Osteocyte (in vitro differentiated cells): ENCODE measurements at regions not wholly inside any gene's neighbourhood (a gene's known extent, or its start where the extent isn't known, plus 50 kb on each side); places are given as distances from the start of the nearest gene placed in this dataset.

Experiments used
- DNase-seq: peaks from one replicate; pipeline ENCODE4 v3.0.0; 2021; ENCODE audit warnings: mixed read lengths; ENCODE audit not compliant: unreplicated experiment; ENCODE audit errors: extremely low spot score
- H3K27ac Mint-ChIP-seq: one replicate; pipeline ENCODE4 v1.8.0; 2021; ENCODE audit warnings: mild to moderate bottlenecking, mixed read lengths; ENCODE audit not compliant: unreplicated experiment
- H3K27me3 Mint-ChIP-seq: one replicate; pipeline ENCODE4 v1.8.0; 2021; ENCODE audit warnings: mixed read lengths; ENCODE audit not compliant: unreplicated experiment
- H3K36me3 Mint-ChIP-seq: one replicate; pipeline ENCODE4 v1.8.0; 2021; ENCODE audit warnings: mixed read lengths; ENCODE audit not compliant: unreplicated experiment
- H3K4me1 Mint-ChIP-seq: one replicate; pipeline ENCODE4 v1.8.0; 2021; ENCODE audit warnings: mixed read lengths; ENCODE audit not compliant: unreplicated experiment
- H3K4me3 Mint-ChIP-seq: one replicate; pipeline ENCODE4 v1.8.0; 2021; ENCODE audit warnings: mild to moderate bottlenecking, moderate library complexity, mixed read lengths; ENCODE audit not compliant: unreplicated experiment
- H3K9me3 Mint-ChIP-seq: one replicate; pipeline ENCODE4 v1.8.0; 2021; ENCODE audit warnings: mixed read lengths; ENCODE audit not compliant: unreplicated experiment
- TF ChIP-seq, protein P1 (sequence below): fragments of 200-600 bp; sonication (generic); IDR thresholded peaks from 2 replicates; pipeline ENCODE4 v1.5.0; 2021; ENCODE audit warnings: antibody characterized with exemption, mild to moderate bottlenecking, moderate library complexity

DNA sequence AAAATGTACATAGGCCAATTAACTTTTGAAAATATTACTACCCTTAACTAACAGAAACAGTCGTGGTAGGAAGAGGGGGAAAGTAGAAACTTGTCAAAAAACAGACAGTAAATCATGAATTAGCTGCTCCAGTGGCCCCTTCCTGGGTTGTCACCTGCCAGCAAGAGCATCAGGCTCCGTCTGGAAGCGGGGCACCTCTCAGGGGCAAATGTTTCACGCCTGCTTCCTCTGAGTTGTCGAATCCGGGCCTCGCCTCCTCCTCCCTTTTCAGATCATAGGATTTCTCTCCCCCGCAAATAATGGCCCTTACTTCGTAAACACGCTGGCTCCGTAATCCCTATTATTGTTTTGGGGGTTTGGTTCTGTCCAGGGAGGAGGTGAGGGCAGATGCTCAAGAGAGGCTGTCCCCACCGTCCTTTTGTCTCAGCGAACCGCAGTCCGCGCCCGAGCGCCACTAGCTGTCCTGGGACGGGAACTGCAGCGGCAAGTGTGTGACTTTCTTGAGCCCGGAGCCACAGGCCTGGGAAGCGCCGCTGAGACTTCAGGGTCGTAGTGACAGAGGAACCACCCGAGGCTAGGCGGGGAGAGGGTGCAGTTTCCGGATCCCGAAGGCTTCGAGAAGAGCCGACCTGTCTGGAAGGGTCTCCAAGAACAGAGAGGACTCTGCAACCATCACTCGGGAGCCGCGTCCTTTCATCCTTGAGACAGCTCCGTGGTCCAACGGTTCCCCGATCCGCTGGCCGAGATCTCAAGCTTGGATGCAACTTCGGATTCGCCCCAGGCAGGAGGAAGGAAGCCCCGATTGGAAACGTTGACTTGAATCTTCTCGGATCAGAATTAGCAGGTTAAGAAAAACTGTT is 214.5 kb upstream of the ZNF184 start:
- Mint-ChIP-seq H3K9me3 (no peaks in the 10 kb centered on the region), H3K4me1 (peaks cover 13% of the 10 kb centered on the region), H3K27me3 (peaks cover 5% of the 10 kb centered on the region), H3K36me3 (no peaks in the 10 kb centered on the region), H3K27ac (peak overlapping the region; percentile 85), H3K4me3 (peak overlapping the region; percentile 79)
- DNase-seq: peak; percentile 94
- TF ChIP-seq, protein P1, sequence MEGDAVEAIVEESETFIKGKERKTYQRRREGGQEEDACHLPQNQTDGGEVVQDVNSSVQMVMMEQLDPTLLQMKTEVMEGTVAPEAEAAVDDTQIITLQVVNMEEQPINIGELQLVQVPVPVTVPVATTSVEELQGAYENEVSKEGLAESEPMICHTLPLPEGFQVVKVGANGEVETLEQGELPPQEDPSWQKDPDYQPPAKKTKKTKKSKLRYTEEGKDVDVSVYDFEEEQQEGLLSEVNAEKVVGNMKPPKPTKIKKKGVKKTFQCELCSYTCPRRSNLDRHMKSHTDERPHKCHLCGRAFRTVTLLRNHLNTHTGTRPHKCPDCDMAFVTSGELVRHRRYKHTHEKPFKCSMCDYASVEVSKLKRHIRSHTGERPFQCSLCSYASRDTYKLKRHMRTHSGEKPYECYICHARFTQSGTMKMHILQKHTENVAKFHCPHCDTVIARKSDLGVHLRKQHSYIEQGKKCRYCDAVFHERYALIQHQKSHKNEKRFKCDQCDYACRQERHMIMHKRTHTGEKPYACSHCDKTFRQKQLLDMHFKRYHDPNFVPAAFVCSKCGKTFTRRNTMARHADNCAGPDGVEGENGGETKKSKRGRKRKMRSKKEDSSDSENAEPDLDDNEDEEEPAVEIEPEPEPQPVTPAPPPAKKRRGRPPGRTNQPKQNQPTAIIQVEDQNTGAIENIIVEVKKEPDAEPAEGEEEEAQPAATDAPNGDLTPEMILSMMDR: peak; percentile 78

DNA sequence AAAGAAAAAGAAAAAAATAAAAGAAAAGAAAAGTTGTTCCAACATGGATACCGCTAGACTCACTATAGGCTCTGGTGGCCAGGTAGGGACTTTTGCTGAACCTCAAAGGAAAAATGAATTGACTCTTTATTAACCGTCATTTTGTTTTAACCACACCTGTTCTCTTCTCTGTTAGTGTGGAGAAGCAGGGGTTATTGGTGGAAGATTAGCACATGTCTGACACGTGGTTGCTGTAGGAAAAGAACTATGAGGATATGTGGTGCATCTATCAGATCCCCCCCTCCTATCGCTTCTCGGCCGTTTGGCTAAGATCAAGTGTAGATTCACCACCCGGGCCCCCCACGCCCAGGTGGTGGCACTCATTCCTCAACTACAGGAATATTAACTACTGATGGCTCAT is 212.4 kb upstream of the ZNF184 start:
- TF ChIP-seq, protein P1: no peak
- no peak overlapping the region for H3K4me3 Mint-ChIP-seq
- H3K4me1 Mint-ChIP-seq: peaks cover 28% of the 10 kb centered on the region
- no peaks in the 10 kb centered on the region for H3K9me3 Mint-ChIP-seq
- no peak overlapping the region for H3K27ac Mint-ChIP-seq
- DNase-seq: no peak
- H3K36me3 Mint-ChIP-seq: no peaks in the 10 kb centered on the region
- H3K27me3 Mint-ChIP-seq: peaks cover 18% of the 10 kb centered on the region

DNA sequence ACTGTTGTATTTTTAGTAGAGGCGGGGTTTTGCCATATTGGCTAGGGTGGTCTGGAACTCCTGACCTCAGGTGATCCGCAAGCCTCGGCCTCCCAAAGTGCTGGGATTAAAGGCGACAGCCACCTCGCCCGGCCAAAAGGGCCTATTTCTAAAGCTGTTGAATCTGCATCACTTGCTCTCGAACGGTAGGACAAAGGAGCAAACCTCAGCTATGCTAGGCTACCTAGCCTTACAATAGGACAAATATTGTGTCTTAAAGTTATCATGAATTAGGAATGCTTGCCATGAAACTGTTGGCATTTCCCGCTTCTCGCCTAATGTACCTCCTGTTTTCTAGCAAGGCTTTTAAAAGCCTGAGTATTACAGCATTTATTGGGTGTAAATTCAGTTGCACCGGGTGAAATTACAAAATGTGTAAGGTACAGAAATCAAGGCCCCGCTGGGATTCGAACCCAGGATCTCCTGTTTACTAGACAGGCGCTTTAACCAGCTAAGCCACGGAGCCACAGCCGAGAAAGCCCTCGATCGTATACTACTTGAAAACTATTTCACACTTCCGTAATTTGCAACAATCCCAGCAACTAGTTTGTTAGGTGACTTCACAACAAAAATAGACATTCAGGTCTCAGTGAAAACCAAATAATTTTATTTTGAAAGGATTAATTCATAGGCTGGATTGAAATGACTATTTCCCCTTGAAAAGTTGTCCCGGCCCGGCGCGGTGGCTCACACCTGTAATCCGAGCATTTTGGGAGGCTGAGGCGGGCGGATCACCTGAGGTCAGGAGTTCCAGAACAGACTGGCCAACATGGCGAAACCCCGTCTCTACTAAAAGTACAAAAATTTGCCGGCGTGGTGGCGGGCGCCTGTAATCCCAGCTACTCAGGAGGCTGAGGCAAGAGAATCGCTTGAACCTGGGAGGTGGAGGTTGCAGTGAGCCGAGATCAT is 211.6 kb upstream of the ZNF184 start:
- no peak for DNase-seq
- H3K4me1 Mint-ChIP-seq: peaks cover 35% of the 10 kb centered on the region
- TF ChIP-seq, protein P1: no peak
- no peak overlapping the region for H3K4me3 Mint-ChIP-seq
- H3K9me3 Mint-ChIP-seq: no peaks in the 10 kb centered on the region
- H3K36me3 Mint-ChIP-seq: no peaks in the 10 kb centered on the region
- H3K27ac Mint-ChIP-seq: no peak overlapping the region
- H3K27me3 Mint-ChIP-seq: peaks cover 25% of the 10 kb centered on the region

DNA sequence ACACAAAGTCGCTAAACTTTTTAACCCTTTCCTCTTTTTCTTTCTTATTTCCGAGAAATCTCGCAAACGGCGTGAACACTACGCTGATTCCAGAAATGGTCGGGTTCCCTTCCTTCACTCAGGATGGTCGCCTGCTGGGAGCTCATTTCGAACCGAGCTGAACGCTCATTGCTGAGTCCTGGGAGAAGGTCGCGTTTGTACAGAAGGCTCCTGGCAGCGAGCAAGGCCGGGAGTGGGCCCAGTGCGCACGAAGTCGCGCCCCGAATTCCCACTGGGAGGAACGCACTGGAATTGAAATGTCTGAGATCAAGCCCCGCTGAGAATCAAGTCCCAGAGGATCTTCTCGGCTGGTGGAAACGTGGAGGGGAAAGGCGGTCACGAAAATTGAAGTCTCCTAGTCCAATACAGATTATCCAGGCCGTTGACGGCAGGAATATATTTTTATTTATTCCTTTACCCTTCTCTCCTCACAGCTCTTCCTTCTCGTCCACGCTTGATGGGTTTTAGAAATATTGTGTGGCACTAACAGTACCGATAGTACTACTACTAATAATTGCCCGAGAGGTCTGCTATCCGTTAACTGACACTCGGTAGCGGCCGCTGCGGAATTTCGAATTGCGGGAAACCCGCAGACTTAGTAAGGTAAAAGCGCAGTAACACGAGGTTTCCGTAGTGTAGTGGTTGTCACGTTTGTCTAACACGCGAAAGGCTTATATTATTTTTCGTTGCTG is 207.2 kb upstream of the ZNF184 start:
- peaks cover 27% of the 10 kb centered on the region for H3K4me1 Mint-ChIP-seq
- H3K27ac Mint-ChIP-seq: no peak overlapping the region
- H3K36me3 Mint-ChIP-seq: no peaks in the 10 kb centered on the region
- peak overlapping the region; percentile 75 for H3K4me3 Mint-ChIP-seq
- H3K27me3 Mint-ChIP-seq: peaks cover 61% of the 10 kb centered on the region
- TF ChIP-seq, protein P1: no peak
- no peaks in the 10 kb centered on the region for H3K9me3 Mint-ChIP-seq
- no peak for DNase-seq
